H1 (cell line): ENCODE measurements at regions not wholly inside any gene's neighbourhood (a gene's known extent, or its start where the extent isn't known, plus 50 kb on each side); places are given as distances from the start of the nearest gene placed in this dataset.

ENCODE experiments used
- CTCF ChIA-PET: fragments of 300-600 bp; sonication (Branson Sonifier 250); formaldehyde crosslinking; loops from one replicate; lab custom pipeline; 2021; ENCODE audit not compliant: partially characterized antibody; lab: Charles Lee
- POLR2A ChIA-PET: fragments of 300-600 bp; sonication (Branson Sonifier 250); formaldehyde crosslinking; loops from one replicate; lab custom pipeline; 2021; ENCODE audit warnings: inconsistent platforms; ENCODE audit not compliant: partially characterized antibody; lab: Charles Lee
- DNase-seq, 2 experiments: peaks; one replicate each; pipeline versions ENCODE4 v3.0.0 to v3.0.0-alpha.2; 2010 to 2022; ENCODE audit warnings: low spot score in 2 of 2, low read depth in 1 of 2, mixed read lengths in 1 of 2
- FAIRE-seq: peaks from 2 replicates; lab custom pipeline; 2011; peaks lifted over from hg19 to GRCh38; lab: Jason Lieb, UNC
- H2AFZ ChIP-seq: 2 replicates; pipeline ENCODE4 v1.8.1; 2012; ENCODE audit warnings: low read length, inconsistent platforms
- H2AK5ac ChIP-seq: 2 replicates; pipeline ENCODE4 v1.6.1; 2013; ENCODE audit warnings: low read depth, low read length
- H2BK120ac ChIP-seq: replicated peaks from 2 replicates; pipeline ENCODE3; 2013; ENCODE audit warnings: low read depth, low read length, inconsistent platforms
- H2BK12ac ChIP-seq: 2 replicates; pipeline ENCODE4 v1.6.1; 2013; ENCODE audit warnings: low read depth, low read length
- H2BK15ac ChIP-seq: 2 replicates; pipeline ENCODE4 v1.6.1; 2013; ENCODE audit warnings: low read length
- H2BK20ac ChIP-seq: 2 replicates; pipeline ENCODE4 v1.6.1; 2013; ENCODE audit warnings: low read length
- H2BK5ac ChIP-seq: 2 replicates; pipeline ENCODE4 v1.6.1; 2013; ENCODE audit warnings: low read depth, low read length
- H3K14ac ChIP-seq: 2 replicates; pipeline ENCODE4 v1.6.1; 2013; ENCODE audit warnings: inconsistent platforms; ENCODE audit not compliant: insufficient read length
- H3K18ac ChIP-seq: 2 replicates; pipeline ENCODE4 v1.6.1; 2013; ENCODE audit warnings: low read length; ENCODE audit errors: extremely low read depth
- H3K23ac ChIP-seq: 2 replicates; pipeline ENCODE4 v1.6.1; 2013; ENCODE audit warnings: inconsistent platforms; ENCODE audit not compliant: insufficient read length
- H3K23me2 ChIP-seq: 2 replicates; pipeline ENCODE4 v1.6.1; 2013; ENCODE audit warnings: low read depth, low read length
- H3K27ac ChIP-seq: 2 replicates; pipeline ENCODE4 v1.6.1; 2011; ENCODE audit warnings: low read depth, low read length, inconsistent platforms
- H3K27me3 ChIP-seq, 4 experiments: replicated peaks in 1 of 4; 1 replicate in 1 of 4; 2 replicates in 3 of 4; pipeline versions ENCODE4 v1.6.1 to v1.8.1; 2011 to 2013; ENCODE audit warnings: low read length in 3 of 4, mild to moderate bottlenecking in 3 of 4, inconsistent platforms in 2 of 4, mixed read lengths in 2 of 4, moderate library complexity in 1 of 4; ENCODE audit not compliant: control insufficient read depth in 3 of 4, insufficient read depth in 3 of 4; ENCODE audit errors: extremely low read depth in 1 of 4
- H3K36me3 ChIP-seq, 4 experiments: 2 replicates each; pipeline versions ENCODE4 v1.6.1 to v1.8.1; 2011 to 2013; ENCODE audit warnings: mild to moderate bottlenecking in 4 of 4, low read length in 3 of 4, moderate library complexity in 2 of 4, control low read depth in 1 of 4, inconsistent platforms in 1 of 4; ENCODE audit not compliant: insufficient read depth in 4 of 4, control insufficient read depth in 2 of 4
- H3K4ac ChIP-seq: replicated peaks from 2 replicates; pipeline ENCODE3; 2013; ENCODE audit warnings: low read length, low read depth, mixed read lengths, inconsistent platforms; ENCODE audit not compliant: insufficient read length
- H3K4me1 ChIP-seq, 4 experiments: replicated peaks in 1 of 4; 1 replicate in 1 of 4; 2 replicates in 3 of 4; pipeline versions ENCODE4 v1.6.1 to v1.8.1; 2011 to 2013; ENCODE audit warnings: low read length in 3 of 4, inconsistent platforms in 2 of 4, mixed read lengths in 1 of 4; ENCODE audit not compliant: insufficient read depth in 4 of 4, control insufficient read depth in 3 of 4
- H3K4me2 ChIP-seq, 2 experiments: 2 replicates each; pipeline versions ENCODE4 v1.6.1 to v1.8.1; 2011 to 2013; ENCODE audit warnings: low read depth in 2 of 2, low read length in 2 of 2, control low read depth in 1 of 2, inconsistent platforms in 1 of 2, mild to moderate bottlenecking in 1 of 2; ENCODE audit not compliant: insufficient read depth in 1 of 2
- H3K4me3 ChIP-seq, 4 experiments: fragments of 200-600, 300-600 bp in 1 of 4; sonication (generic), shearing (Covaris generic), sonication (Bioruptor Twin) in 1 of 4; 2 replicates each; pipeline versions ENCODE4 v1.5.1 to v1.8.1; 2011 to 2016; ENCODE audit warnings: low read length in 4 of 4, low read depth in 3 of 4, control low read depth in 2 of 4, inconsistent platforms in 2 of 4, mild to moderate bottlenecking in 2 of 4, mixed read lengths in 1 of 4, moderate library complexity in 1 of 4; ENCODE audit not compliant: insufficient read depth in 2 of 4; ENCODE audit errors: extremely low read depth in 1 of 4
- H3K56ac ChIP-seq: replicated peaks from 2 replicates; pipeline ENCODE3; 2013; ENCODE audit warnings: low read depth, mild to moderate bottlenecking, mixed read lengths, low read length, inconsistent platforms; ENCODE audit not compliant: insufficient read length
- H3K79me1 ChIP-seq: 2 replicates; pipeline ENCODE4 v1.6.1; 2013; ENCODE audit warnings: low read depth, low read length, control low read depth
- H3K79me2 ChIP-seq, 2 experiments: 2 replicates each; pipeline versions ENCODE4 v1.6.1 to v1.8.1; 2012 to 2013; ENCODE audit warnings: low read length in 2 of 2, mild to moderate bottlenecking in 2 of 2, inconsistent platforms in 1 of 2; ENCODE audit not compliant: insufficient read depth in 2 of 2, control insufficient read depth in 1 of 2
- H3K9ac ChIP-seq, 4 experiments: replicated peaks in 1 of 4; 1 replicate in 1 of 4; 2 replicates in 3 of 4; pipeline versions ENCODE4 v1.6.1 to v1.8.1; 2011 to 2013; ENCODE audit warnings: low read depth in 3 of 4, low read length in 3 of 4, control low read depth in 2 of 4, mild to moderate bottlenecking in 2 of 4, moderate library complexity in 2 of 4, inconsistent platforms in 1 of 4; ENCODE audit errors: extremely low read depth in 1 of 4
- H3K9me3 ChIP-seq, 2 experiments: 2 replicates each; pipeline versions ENCODE4 v1.6.1 to v1.8.1; 2012 to 2013; ENCODE audit warnings: mild to moderate bottlenecking in 2 of 2, moderate library complexity in 2 of 2, control low read depth in 1 of 2, inconsistent platforms in 1 of 2, low read depth in 1 of 2, low read length in 1 of 2, mixed read lengths in 1 of 2; ENCODE audit not compliant: insufficient read depth in 2 of 2
- H4K20me1 ChIP-seq, 2 experiments: replicated peaks in 1 of 2; 2 replicates each; pipeline versions ENCODE3 to v1.8.1; 2011 to 2013; ENCODE audit warnings: inconsistent platforms in 2 of 2, low read length in 2 of 2, mild to moderate bottlenecking in 1 of 2; ENCODE audit not compliant: insufficient read depth in 2 of 2, control insufficient read depth in 1 of 2
- H4K5ac ChIP-seq: 2 replicates; pipeline ENCODE4 v1.6.1; 2013; ENCODE audit warnings: low read length, low read depth, mixed read lengths, inconsistent platforms; ENCODE audit not compliant: insufficient read length
- H4K8ac ChIP-seq: 2 replicates; pipeline ENCODE4 v1.8.0; 2013; ENCODE audit warnings: mild to moderate bottlenecking, moderate library complexity, low read length, inconsistent platforms; ENCODE audit not compliant: insufficient read depth; ENCODE audit errors: extremely low read depth
- H4K91ac ChIP-seq: replicated peaks from 2 replicates; pipeline ENCODE3; 2013; ENCODE audit warnings: low read length, mixed read lengths, inconsistent platforms; ENCODE audit not compliant: insufficient read length
- BRCA1 ChIP-seq: IDR thresholded peaks from 2 replicates; pipeline ENCODE4 v1.6.1; 2012; ENCODE audit warnings: low read depth, low read length, improper control_type of control experiment
- NRF1 ChIP-seq: IDR thresholded peaks from 2 replicates; pipeline ENCODE4 v1.6.1; 2011; ENCODE audit warnings: mild to moderate bottlenecking, low read depth, low read length, improper control_type of control experiment
- WGBS, 2 experiments: shearing (Covaris generic) in 1 of 2; methylation state at CpG; one replicate each; pipeline versions ENCODE4 v1.1.6 to v1.1.7; 2013 to 2015; ENCODE audit warnings: low lambda C conversion rate in 2 of 2, mixed read lengths in 2 of 2, inconsistent platforms in 1 of 2, low coverage in 1 of 2, missing lambda C conversion rate in 1 of 2; ENCODE audit not compliant: insufficient replicate concordance in 2 of 2, insufficient coverage in 1 of 2, insufficient read length in 1 of 2; ENCODE audit errors: extremely low coverage in 1 of 2, missing lambda C conversion rate in 1 of 2; 5-methylcytosine and 5-hydroxymethylcytosine counted together

DNA sequence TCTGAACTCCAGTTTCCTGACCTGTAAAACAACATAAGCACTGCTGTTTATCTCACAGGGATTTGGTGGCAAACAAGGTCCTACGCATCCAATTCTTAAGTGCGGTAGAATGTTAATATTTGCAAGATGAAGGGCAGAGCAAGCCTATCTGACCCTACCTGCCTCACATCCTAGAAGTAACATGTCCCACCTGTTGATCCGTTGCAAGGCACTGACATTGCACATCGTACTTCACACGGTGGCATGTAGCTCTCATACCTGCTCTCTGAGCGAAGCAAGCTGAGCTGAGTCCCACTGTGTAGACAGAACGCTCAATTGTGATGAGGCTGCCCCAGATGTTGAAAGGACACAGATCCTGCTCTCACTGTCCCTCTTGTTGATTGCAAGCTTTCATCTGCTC is 154.7 kb upstream of the PDE10A start:
- Histone ChIP-seq H4K8ac (no peak overlapping the region), H3K27me3 (peaks cover 0 to 2% (median 0%) of the 10 kb centered on the region in 4 experiments; a peak in 1 of 7 replicates), H4K20me1 (no peaks in the 10 kb centered on the region), H3K56ac (no peak overlapping the region), H3K79me2 (no peaks in the 10 kb centered on the region), H3K23me2 (no peaks in the 10 kb centered on the region), H3K4me3 (no peak overlapping the region), H4K91ac (no peak overlapping the region), H2AFZ (peak overlapping the region; percentile 48; the same call in 1 of the 2 replicates), H3K36me3 (no peaks in the 10 kb centered on the region), H3K18ac (peak overlapping the region; percentile 63), H3K23ac (no peak overlapping the region), H3K4me2 (peak overlapping the region; percentile 39 to 48; a peak in 3 of 4 replicates), H3K79me1 (no peaks in the 10 kb centered on the region), H2BK20ac (no peak overlapping the region), H3K27ac (no peak overlapping the region), H2BK12ac (peak overlapping the region; percentile 33), H3K4ac (no peak overlapping the region), H2BK15ac (no peak overlapping the region), H3K4me1 (peaks cover 3 to 26% (median 17%) of the 10 kb centered on the region in 4 experiments), H3K9me3 (no peaks in the 10 kb centered on the region), H3K14ac (no peak overlapping the region)
- DNase-seq (no peak), FAIRE-seq (no peak)
- 70% methylated on average over 7 of the region's 7 CpGs; no CpG with 5 or more reads in 1 of the 2 experiments for WGBS, 2 experiments
- CTCF ChIA-PET = interaction anchor here (1.0 to 2.5 kb wide), 2 partner anchors 29 to 32 kb away, joined by 3 to 6 read pairs; no protein-coding TSS in a partner anchor
- TF ChIP-seq BRCA1 (no peak), NRF1 (no peak)
- TF ChIP-seq, all 59 proteins: peak for 0
- H2AK5ac ChIP-seq = peak overlapping the region; percentile 34; the same call in 1 of the 2 replicates
- POLR2A ChIA-PET = no interaction called here
- H2BK5ac ChIP-seq = peak overlapping the region; percentile 1; the same call in 1 of the 2 replicates
- peak overlapping the region; percentile 25 for H4K5ac ChIP-seq
- H2BK120ac ChIP-seq = no peak overlapping the region
- H3K9ac ChIP-seq = no peak overlapping the region
